Spleen (tissue), 7 donors: ENCODE measurements at regions not wholly inside any gene's neighbourhood (a gene's known extent, or its start where the extent isn't known, plus 50 kb on each side); places are given as distances from the start of the nearest gene placed in this dataset.

Experiments used
- CTCF ChIP-seq, 11 experiments: fragments of 200-600 bp in 7 of 11; fragments of 450-650 bp in 4 of 11; sonication (generic) in 4 of 11; IDR thresholded peaks in 8 of 11; conservative IDR thresholded peaks in 3 of 11; 1 replicate in 7 of 11; 2 replicates in 4 of 11; pipeline versions ENCODE4 v1.4.0 to v1.8.0; 2016 to 2021; ENCODE audit warnings: antibody characterized with exemption in 11 of 11, inconsistent platforms in 4 of 11, mild to moderate bottlenecking in 1 of 11
- POLR2A ChIP-seq, 3 donors: fragments of 450-650 bp; IDR thresholded peaks; one replicate each; pipeline ENCODE4 v1.5.1; 2017; ENCODE audit warnings: antibody characterized with exemption in 3 of 3, mild to moderate bottlenecking in 1 of 3
- POLR2AphosphoS5 ChIP-seq, 3 donors: sonication (generic); formaldehyde crosslinking; IDR thresholded peaks; one replicate each; pipeline ENCODE4 v1.5.1; 2017; ENCODE audit warnings: antibody characterized with exemption in 3 of 3
- donor health status: DM: no; HTN: no; CAD: no; lungs with moderate emphysema.
- donor health status: DM: no; HTN: no; CAD: no.
- donor health status: DM: no; HTN: no; CAD: no.

DNA sequence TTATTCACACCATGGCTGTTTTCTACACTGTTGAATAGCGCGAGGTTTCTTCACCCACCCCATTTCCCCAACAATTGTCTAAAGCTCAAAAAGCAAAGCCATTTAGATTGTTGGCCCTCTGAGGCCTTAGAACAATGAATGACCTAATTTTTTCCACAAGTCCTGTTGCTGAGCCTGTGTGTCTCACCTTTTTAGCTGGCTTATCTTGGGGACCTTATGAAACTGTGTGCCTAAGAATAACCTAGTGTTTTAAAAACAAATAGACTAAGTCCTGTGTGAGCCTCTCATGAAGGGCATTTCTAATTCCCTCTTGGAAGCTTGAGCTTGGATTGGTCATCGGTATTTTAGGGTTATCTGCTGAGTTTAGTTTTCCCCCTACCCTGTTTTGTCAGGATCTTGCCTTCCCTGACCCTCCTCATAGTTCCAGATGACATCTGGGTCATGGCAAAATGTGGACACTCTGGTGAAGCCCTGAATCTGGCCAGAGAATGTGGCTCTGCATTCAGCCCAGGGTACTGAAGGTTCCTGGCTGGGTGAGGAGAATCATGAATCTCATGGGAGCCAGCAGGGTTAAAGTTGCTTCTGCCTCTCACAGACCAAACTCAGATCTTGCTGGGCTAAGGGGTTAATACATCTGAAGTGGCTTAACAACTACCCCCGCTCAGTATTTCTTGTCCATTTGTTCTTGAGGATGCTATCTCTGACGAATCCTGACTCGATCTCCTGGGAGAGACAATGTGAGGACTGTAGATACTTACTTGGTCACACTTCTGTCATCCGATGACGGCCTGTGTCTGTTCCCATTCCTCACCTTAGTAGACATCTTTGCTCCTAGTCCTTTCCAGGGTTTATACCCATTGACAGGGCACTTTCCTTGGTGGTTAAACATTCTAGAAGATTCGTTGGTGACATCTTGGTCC lies 104.2 kb upstream of the MAP4K3 start:
- TF ChIP-seq CTCF (IDR thresholded peaks at IDR 0.05 in 8 of 11, conservative IDR thresholded peaks at IDR 0.05 in 3 of 11): no peak
- no peak for TF ChIP-seq POLR2A (IDR thresholded peaks at IDR 0.05)
- TF ChIP-seq POLR2AphosphoS5 (IDR thresholded peaks at IDR 0.05): no peak
